ENCODE measurements at regions not wholly inside any gene's neighbourhood (a gene's known extent, or its start where the extent isn't known, plus 50 kb on each side); places are given as distances from the start of the nearest gene placed in this dataset.

- DNase-seq (ENCODE audit: low read depth), result no peak
Measured at GRCh38 chr2:71791501-71792135, 338.3 kb downstream of the DYSF start.

GRCh38 chr2:71791061-71791450, 337.7 kb downstream of the DYSF start:
- DNase-seq (ENCODE audit: low read depth), result no peak

- DNase-seq (ENCODE audit: low read depth), result no peak
Measured at GRCh38 chr2:71790226-71791060, 337.1 kb downstream of the DYSF start.

- DNase-seq (ENCODE audit: low read depth), result no peak
Measured at GRCh38 chr2:71789556-71790204, 336.3 kb downstream of the DYSF start.

- DNase-seq (ENCODE audit: low read depth), result no peak
Measured at GRCh38 chr2:71788601-71789240, 335.4 kb downstream of the DYSF start.

- no peak for DNase-seq (ENCODE audit: low read depth)
Measured at GRCh38 chr2:71788186-71788525, 334.8 kb downstream of the DYSF start.

- DNase-seq (ENCODE audit: low read depth), result no peak
Measured at GRCh38 chr2:71787476-71788185, 334.3 kb downstream of the DYSF start.

- DNase-seq (ENCODE audit: low read depth), result no peak
Measured at GRCh38 chr2:71787108-71787415, 333.7 kb downstream of the DYSF start.

- DNase-seq (ENCODE audit: low read depth), result no peak
Measured at GRCh38 chr2:71786291-71787107, 333.1 kb downstream of the DYSF start.

GRCh38 chr2:71785516-71785981, 332.2 kb downstream of the DYSF start:
- DNase-seq (ENCODE audit: low read depth), result no peak

GRCh38 chr2:71784734-71785511, 331.6 kb downstream of the DYSF start:
- no peak for DNase-seq (ENCODE audit: low read depth)

GRCh38 chr2:71783815-71784214, 330.5 kb downstream of the DYSF start:
- no peak for DNase-seq (ENCODE audit: low read depth)

GRCh38 chr2:71783215-71783614, 329.9 kb downstream of the DYSF start:
- no peak for DNase-seq (ENCODE audit: low read depth)

GRCh38 chr2:71782323-71782722, 329.0 kb downstream of the DYSF start:
- DNase-seq (ENCODE audit: low read depth), result no peak

GRCh38 chr2:71781695-71782228, 328.4 kb downstream of the DYSF start:
- no peak for DNase-seq (ENCODE audit: low read depth)

- DNase-seq (ENCODE audit: low read depth), result no peak
Measured at GRCh38 chr2:71780162-71780561, 326.8 kb downstream of the DYSF start.

GRCh38 chr2:71779774-71780105, 326.4 kb downstream of the DYSF start:
- no peak for DNase-seq (ENCODE audit: low read depth)

- DNase-seq (ENCODE audit: low read depth), result no peak
Measured at GRCh38 chr2:71778936-71779773, 325.8 kb downstream of the DYSF start.

GRCh38 chr2:71778514-71778913, 325.2 kb downstream of the DYSF start:
- no peak for DNase-seq (ENCODE audit: low read depth)
